ENCODE measurements at regions not wholly inside any gene's neighbourhood (a gene's known extent, or its start where the extent isn't known, plus 50 kb on each side); places are given as distances from the start of the nearest gene placed in this dataset.

DNA sequence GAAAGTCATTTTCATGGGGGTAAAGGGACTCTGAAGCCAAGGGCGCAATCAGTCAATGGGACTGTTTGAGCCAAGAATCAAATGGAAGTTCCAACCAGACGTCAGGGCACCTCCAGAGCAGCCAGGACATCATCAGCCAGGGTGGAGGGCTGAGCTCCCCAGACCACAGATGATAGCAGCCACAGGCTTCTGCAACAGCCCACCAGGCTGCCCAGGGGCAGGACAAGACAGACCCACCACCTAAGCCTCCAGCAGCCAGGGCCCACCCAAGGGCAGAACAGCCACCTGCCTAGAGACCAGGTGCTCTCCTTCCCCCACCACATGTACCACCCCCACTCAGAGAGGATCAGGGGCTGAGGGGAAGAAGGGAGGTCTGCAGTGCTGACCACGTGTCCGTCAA, 53.8 kb upstream of the SLC66A3 start:
- no peak for DNase-seq

DNA sequence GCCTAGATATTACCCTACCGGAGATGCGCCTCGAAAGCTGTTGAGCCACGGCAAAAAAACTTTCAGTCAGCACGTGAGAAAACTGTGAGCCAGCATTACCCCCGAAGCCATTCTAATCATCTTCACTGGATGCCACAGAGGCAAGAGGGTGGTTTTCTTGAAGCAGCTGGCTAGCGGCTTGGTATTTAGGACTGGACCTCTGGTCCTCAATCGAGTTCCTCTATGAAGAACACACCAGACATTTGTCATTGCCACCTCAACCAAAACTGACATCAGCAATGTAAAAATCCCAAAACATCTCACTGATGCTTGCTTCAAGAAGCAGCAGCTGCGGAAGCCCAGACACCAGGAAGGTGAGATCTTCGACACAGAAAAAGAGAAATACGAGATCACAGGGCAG, 52.8 kb upstream of the SLC66A3 start:
- no peak for DNase-seq

DNA sequence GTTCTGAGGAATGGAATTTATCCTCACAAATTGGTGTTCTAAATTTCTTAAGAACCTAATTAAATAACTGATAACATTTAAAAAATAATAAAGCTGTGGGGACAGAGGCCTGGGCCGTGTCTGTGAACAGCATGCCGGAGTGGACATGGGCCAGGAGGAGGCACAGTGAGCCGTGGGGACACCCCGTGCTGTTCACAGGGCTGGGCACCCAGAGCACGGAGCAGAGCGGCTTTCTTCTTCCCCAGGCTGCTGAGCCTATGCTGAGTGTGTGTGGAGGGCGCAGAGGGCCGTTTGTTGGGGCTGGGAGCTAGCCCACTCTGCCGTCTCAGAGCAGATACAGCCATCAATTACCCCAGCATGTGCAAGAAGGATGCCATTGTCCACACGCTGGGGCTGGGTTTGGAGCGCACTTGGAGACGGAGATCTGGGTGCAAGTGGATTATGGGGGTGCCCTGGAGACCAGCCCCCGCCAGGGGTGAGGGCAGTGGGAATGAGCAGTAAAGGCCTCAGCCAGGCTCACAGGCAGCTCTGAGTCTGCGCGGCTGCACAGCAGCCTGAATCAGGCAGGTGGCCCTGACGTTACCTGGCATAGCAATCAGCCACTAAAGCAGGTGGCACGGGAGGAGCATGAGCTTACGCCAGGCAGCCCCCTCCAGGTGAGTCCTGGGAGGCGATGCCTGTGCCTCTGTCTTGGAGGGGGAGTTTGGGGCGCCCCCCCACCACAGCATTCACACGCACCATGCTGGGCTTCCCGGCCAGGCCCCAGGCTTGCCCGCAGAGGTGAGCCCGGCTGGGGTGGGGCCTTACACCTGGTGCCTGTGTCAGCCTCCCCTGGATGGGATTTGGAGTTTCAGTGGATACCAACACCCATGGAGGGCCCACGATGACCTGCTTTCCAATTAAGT, 52.1 kb upstream of the SLC66A3 start:
- DNase-seq: no peak

DNA sequence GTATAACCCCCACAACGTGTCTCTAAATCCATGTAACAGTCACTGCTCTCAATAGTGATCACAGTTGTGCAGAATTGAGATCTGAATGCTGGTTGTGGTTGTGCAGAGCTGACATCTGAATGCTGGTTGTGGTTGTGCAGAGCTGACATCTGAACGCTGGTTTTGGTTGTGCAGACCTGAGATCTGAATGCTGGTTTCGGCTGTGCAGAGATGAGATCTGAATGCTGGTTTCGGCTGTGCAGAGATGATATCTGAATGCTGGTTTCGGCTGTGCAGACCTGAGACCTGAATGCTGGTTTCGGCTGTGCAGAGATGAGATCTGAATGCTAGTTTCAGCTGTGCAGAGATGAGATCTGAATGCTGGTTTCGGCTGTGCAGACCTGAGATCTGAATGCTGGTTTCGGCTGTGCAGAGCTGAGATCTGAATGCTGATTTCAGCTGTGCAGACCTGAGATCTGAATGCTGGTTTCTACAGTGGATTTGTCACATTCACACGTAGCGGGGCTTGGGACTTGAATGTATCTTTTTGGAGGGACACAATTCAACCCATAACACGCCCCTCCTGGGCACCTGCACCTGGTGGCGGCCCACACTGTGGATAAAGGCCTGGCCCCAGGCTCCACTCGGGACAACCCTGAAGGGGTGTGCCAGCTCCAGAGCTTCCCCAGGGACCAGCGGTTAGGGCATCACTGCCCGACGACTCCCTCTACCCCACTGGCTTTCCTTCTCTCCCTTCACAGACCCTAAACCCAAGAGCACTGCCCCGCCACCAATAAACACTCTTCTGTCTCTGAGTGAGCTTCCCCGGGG, 51.1 kb upstream of the SLC66A3 start:
- DNase-seq: no peak

DNA sequence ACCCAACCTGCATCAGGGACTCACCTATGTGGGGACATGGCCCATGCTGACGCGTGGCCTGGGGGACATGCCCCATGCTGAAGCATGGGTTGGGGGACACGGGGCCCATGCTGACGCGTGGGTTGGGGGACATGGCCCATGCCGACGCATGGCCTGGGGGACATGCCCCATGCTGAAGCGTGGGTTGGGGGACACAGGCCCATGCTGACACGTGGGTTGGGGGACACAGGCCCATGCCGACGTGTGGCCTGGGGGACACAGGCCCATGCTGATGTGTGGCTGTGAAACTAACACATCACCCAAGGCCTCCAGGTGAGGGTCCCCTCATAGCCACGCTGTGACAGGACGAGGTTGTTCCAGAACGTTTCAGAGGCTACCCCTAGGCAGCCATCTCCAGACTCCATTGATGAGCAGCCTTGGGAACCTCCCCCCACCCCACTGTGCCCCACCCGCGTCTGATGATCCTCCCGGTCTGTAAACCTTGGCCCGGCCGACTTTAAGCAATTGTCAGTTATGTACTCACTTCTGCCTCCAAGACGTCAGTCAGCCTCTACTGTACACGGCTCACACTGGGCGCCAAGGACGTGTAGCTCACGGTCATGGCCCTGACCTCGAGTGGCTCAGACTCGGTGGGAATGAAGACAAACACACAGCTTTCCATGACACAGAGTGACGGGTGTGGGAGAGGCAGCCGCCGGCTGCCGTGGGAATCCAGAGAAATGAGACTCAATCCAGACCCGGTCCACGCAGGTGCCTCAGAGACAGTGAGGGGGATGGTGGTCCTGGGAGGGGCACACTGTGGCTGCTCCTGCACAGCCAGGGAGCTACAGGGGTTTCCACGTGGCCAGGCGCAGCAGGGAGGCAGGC, 50.2 kb upstream of the SLC66A3 start:
- no peak for DNase-seq

Data from muscle of arm (tissue), 1 donor.